SK-N-SH (cell line): ENCODE measurements at regions not wholly inside any gene's neighbourhood (a gene's known extent, or its start where the extent isn't known, plus 50 kb on each side); places are given as distances from the start of the nearest gene placed in this dataset.

Experiments
- CTCF ChIA-PET: fragments of 300-600, 350-600 bp; formaldehyde crosslinking; extraction: SDS; loops from one replicate; lab custom pipeline; 2021; lab: Yijun Ruan, JAX
- POLR2A ChIA-PET: fragments of 350-600 bp; sonication (Branson Sonifier 250); formaldehyde crosslinking; extraction: SDS; loops from one replicate; lab custom pipeline; 2020; ENCODE audit warnings: antibody characterized with exemption, inconsistent platforms; lab: Yijun Ruan, JAX
- DNase-seq: peaks from one replicate; pipeline ENCODE4 v3.0.0; 2012
- H2AFZ ChIP-seq: fragments of 200-600 bp; sonication (generic); 2 replicates; pipeline ENCODE4 v1.8.1; 2016; ENCODE audit warnings: antibody characterized with exemption, mild to moderate bottlenecking, low read depth
- H3F3A ChIP-seq: fragments of 200-600 bp; sonication (generic); replicated peaks from 2 replicates; pipeline ENCODE3; 2016; ENCODE audit warnings: antibody characterized with exemption, mild to moderate bottlenecking; ENCODE audit not compliant: insufficient read depth
- H3K27ac ChIP-seq, 2 experiments: fragments of 200-500 bp in 1 of 2; fragments of 200-600 bp in 1 of 2; sonication (Bioruptor generic) in 1 of 2; sonication (generic), shearing (Covaris generic) in 1 of 2; 2 replicates each; pipeline versions ENCODE4 v1.5.1 to v1.6.1; 2014 to 2016; ENCODE audit warnings: low read depth in 2 of 2, inconsistent platforms in 1 of 2, low read length in 1 of 2, mild to moderate bottlenecking in 1 of 2, mixed read lengths in 1 of 2
- H3K27me3 ChIP-seq: fragments of 200-600 bp; sonication (generic), shearing (Covaris generic); 2 replicates; pipeline ENCODE4 v1.6.1; 2016; ENCODE audit warnings: mixed run types; ENCODE audit not compliant: insufficient read depth
- H3K36me3 ChIP-seq, 2 experiments: fragments of 200-500 bp in 1 of 2; fragments of 200-600 bp in 1 of 2; sonication (Bioruptor generic) in 1 of 2; sonication (generic) in 1 of 2; replicated peaks in 1 of 2; 2 replicates each; pipeline versions ENCODE3 to v1.5.1; 2014 to 2016; ENCODE audit warnings: low read length in 1 of 2, mild to moderate bottlenecking in 1 of 2; ENCODE audit not compliant: insufficient read depth in 2 of 2, control insufficient read depth in 1 of 2
- H3K4me1 ChIP-seq, 2 experiments: fragments of 200-500 bp in 1 of 2; fragments of 200-600 bp in 1 of 2; sonication (Bioruptor generic) in 1 of 2; sonication (generic), shearing (Covaris generic) in 1 of 2; 2 replicates each; pipeline versions ENCODE4 v1.5.1 to v1.6.1; 2014 to 2016; ENCODE audit warnings: low read depth in 1 of 2, low read length in 1 of 2, mixed run types in 1 of 2; ENCODE audit not compliant: insufficient read depth in 2 of 2, control insufficient read depth in 1 of 2
- H3K4me2 ChIP-seq: fragments of 200-600 bp; sonication (generic), shearing (Covaris generic); 2 replicates; pipeline ENCODE4 v1.6.1; 2017; ENCODE audit warnings: mixed run types
- H3K4me3 ChIP-seq, 2 experiments: fragments of 200-500 bp in 1 of 2; fragments of 200-600 bp in 1 of 2; sonication (Bioruptor generic) in 1 of 2; sonication (generic), shearing (Covaris generic) in 1 of 2; 2 replicates each; pipeline versions ENCODE4 v1.5.1 to v1.8.1; 2014 to 2016; ENCODE audit warnings: low read depth in 2 of 2, inconsistent platforms in 1 of 2, low read length in 1 of 2, mild to moderate bottlenecking in 1 of 2, mixed read lengths in 1 of 2, moderate library complexity in 1 of 2
- H3K79me2 ChIP-seq: fragments of 200-600 bp; sonication (generic); 2 replicates; pipeline ENCODE4 v1.8.1; 2017; ENCODE audit warnings: mild to moderate bottlenecking; ENCODE audit not compliant: insufficient read depth
- H3K9ac ChIP-seq: fragments of 200-600 bp; sonication (generic); 2 replicates; pipeline ENCODE4 v1.6.1; 2017; ENCODE audit warnings: mixed run types
- H3K9me2 ChIP-seq: fragments of 200-600 bp; sonication (generic); 2 replicates; pipeline ENCODE4 v1.6.1; 2017; ENCODE audit warnings: mixed run types
- H3K9me3 ChIP-seq: fragments of 200-600 bp; sonication (generic); 2 replicates; pipeline ENCODE4 v1.6.1; 2017; ENCODE audit warnings: mixed run types, mild to moderate bottlenecking, moderate library complexity
- H4K20me1 ChIP-seq: fragments of 200-600 bp; sonication (generic); 2 replicates; pipeline ENCODE4 v1.6.1; 2017; ENCODE audit warnings: mild to moderate bottlenecking, mixed run types; ENCODE audit not compliant: insufficient read depth
- CHD2 ChIP-seq: fragments of 150-350 bp; IDR thresholded peaks from 2 replicates; pipeline ENCODE4 v1.6.1; 2018; ENCODE audit warnings: low read length; ENCODE audit not compliant: partially characterized antibody
- ELF1 ChIP-seq: IDR thresholded peaks from 2 replicates; pipeline ENCODE4 v1.4.0; 2012
- EP300 ChIP-seq, 2 experiments: IDR thresholded peaks; 2 replicates each; pipeline versions ENCODE4 v1.4.0 to v1.6.1; 2012; ENCODE audit warnings: borderline replicate concordance in 1 of 2, low read depth in 1 of 2, low read length in 1 of 2
- EZH2phosphoT487 ChIP-seq: fragments of 200-600 bp; sonication (generic); IDR thresholded peaks from 2 replicates; pipeline ENCODE4 v1.6.1; 2017; ENCODE audit warnings: low read depth, mixed run types, mild to moderate bottlenecking, antibody characterized with exemption, moderate library complexity, borderline replicate concordance
- FOXM1 ChIP-seq: IDR thresholded peaks from 2 replicates; pipeline ENCODE4 v1.4.0; 2012; ENCODE audit warnings: low read depth, mild to moderate bottlenecking
- MEF2A ChIP-seq: IDR thresholded peaks from 2 replicates; pipeline ENCODE4 v1.4.0; 2012; ENCODE audit warnings: low read depth, borderline replicate concordance
- MXI1 ChIP-seq: IDR thresholded peaks from 2 replicates; pipeline ENCODE4 v1.6.1; 2012; ENCODE audit warnings: mild to moderate bottlenecking, low read depth, low read length, improper control_type of control experiment
- NFIC ChIP-seq: IDR thresholded peaks from 2 replicates; pipeline ENCODE4 v1.4.0; 2012; ENCODE audit warnings: borderline replicate concordance
- POLR2AphosphoS5 ChIP-seq: IDR thresholded peaks from 2 replicates; pipeline ENCODE4 v1.6.1; 2012; ENCODE audit warnings: low read depth, low read length
- RXRA ChIP-seq: IDR thresholded peaks from 2 replicates; pipeline ENCODE4 v1.4.0; 2012; ENCODE audit warnings: low read depth, mild to moderate bottlenecking, borderline replicate concordance
- SIN3A ChIP-seq: IDR thresholded peaks from 2 replicates; pipeline ENCODE4 v1.6.1; 2012; ENCODE audit warnings: low read depth, mild to moderate bottlenecking, low read length, moderate library complexity, borderline replicate concordance
- TF ChIP-seq, protein P1 (sequence below): IDR thresholded peaks from 2 replicates; pipeline ENCODE4; 2012
- TF ChIP-seq, protein P2 (sequence below): fragments of 200-600 bp; sonication (generic); IDR thresholded peaks from 2 replicates; pipeline ENCODE4 v1.6.1; 2017; ENCODE audit warnings: antibody characterized with exemption, mild to moderate bottlenecking, moderate library complexity
- TF ChIP-seq, protein P3 (sequence below): IDR thresholded peaks from 2 replicates; pipeline ENCODE4 v1.6.1; 2012; ENCODE audit warnings: mild to moderate bottlenecking, low read depth, low read length, moderate library complexity
- TF ChIP-seq, protein P4 (sequence below): fragments of 150-350 bp; IDR thresholded peaks from 2 replicates; pipeline ENCODE4 v1.6.1; 2017; ENCODE audit warnings: antibody characterized with exemption, low read length, low read depth, borderline replicate concordance

DNA sequence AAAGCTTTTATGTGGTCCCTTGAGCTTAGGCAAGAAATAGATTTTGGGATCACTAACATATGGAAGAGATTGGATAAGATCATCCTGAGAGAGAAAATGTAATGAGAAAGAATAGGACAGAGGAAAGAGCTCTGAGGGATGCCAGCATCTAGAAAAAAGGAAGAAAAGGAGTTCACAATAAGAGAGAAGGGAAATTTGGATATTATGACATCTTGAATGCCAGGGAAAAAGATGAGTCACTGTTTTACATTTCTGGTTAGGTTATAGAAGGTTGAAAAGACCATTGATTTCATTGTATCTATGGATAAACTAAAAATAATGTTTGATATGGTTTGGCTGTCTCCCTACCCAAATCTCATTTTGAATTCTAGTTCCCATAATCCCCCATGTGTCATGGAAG lies 208.5 kb downstream of the MAD2L1 start:
- no peaks in the 10 kb centered on the region for H3K9me3 ChIP-seq
- H3K27ac ChIP-seq: no peak overlapping the region
- H2AFZ ChIP-seq: no peak overlapping the region
- H3F3A ChIP-seq: no peaks in the 10 kb centered on the region
- H3K4me1 ChIP-seq: no peaks in the 10 kb centered on the region
- H4K20me1 ChIP-seq: no peaks in the 10 kb centered on the region
- CTCF ChIA-PET: no interaction called here
- no peak overlapping the region for H3K4me2 ChIP-seq
- no peak for TF ChIP-seq SIN3A
- no peak for TF ChIP-seq ELF1
- TF ChIP-seq NFIC: no peak
- no peak for TF ChIP-seq CHD2
- TF ChIP-seq, protein P1, sequence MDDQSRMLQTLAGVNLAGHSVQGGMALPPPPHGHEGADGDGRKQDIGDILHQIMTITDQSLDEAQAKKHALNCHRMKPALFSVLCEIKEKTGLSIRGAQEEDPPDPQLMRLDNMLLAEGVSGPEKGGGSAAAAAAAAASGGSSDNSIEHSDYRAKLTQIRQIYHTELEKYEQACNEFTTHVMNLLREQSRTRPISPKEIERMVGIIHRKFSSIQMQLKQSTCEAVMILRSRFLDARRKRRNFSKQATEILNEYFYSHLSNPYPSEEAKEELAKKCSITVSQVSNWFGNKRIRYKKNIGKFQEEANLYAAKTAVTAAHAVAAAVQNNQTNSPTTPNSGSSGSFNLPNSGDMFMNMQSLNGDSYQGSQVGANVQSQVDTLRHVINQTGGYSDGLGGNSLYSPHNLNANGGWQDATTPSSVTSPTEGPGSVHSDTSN: no peak
- TF ChIP-seq, protein P2, sequence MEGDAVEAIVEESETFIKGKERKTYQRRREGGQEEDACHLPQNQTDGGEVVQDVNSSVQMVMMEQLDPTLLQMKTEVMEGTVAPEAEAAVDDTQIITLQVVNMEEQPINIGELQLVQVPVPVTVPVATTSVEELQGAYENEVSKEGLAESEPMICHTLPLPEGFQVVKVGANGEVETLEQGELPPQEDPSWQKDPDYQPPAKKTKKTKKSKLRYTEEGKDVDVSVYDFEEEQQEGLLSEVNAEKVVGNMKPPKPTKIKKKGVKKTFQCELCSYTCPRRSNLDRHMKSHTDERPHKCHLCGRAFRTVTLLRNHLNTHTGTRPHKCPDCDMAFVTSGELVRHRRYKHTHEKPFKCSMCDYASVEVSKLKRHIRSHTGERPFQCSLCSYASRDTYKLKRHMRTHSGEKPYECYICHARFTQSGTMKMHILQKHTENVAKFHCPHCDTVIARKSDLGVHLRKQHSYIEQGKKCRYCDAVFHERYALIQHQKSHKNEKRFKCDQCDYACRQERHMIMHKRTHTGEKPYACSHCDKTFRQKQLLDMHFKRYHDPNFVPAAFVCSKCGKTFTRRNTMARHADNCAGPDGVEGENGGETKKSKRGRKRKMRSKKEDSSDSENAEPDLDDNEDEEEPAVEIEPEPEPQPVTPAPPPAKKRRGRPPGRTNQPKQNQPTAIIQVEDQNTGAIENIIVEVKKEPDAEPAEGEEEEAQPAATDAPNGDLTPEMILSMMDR: no peak
- TF ChIP-seq, protein P3, sequence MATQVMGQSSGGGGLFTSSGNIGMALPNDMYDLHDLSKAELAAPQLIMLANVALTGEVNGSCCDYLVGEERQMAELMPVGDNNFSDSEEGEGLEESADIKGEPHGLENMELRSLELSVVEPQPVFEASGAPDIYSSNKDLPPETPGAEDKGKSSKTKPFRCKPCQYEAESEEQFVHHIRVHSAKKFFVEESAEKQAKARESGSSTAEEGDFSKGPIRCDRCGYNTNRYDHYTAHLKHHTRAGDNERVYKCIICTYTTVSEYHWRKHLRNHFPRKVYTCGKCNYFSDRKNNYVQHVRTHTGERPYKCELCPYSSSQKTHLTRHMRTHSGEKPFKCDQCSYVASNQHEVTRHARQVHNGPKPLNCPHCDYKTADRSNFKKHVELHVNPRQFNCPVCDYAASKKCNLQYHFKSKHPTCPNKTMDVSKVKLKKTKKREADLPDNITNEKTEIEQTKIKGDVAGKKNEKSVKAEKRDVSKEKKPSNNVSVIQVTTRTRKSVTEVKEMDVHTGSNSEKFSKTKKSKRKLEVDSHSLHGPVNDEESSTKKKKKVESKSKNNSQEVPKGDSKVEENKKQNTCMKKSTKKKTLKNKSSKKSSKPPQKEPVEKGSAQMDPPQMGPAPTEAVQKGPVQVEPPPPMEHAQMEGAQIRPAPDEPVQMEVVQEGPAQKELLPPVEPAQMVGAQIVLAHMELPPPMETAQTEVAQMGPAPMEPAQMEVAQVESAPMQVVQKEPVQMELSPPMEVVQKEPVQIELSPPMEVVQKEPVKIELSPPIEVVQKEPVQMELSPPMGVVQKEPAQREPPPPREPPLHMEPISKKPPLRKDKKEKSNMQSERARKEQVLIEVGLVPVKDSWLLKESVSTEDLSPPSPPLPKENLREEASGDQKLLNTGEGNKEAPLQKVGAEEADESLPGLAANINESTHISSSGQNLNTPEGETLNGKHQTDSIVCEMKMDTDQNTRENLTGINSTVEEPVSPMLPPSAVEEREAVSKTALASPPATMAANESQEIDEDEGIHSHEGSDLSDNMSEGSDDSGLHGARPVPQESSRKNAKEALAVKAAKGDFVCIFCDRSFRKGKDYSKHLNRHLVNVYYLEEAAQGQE: no peak
- TF ChIP-seq RXRA: no peak
- no peak for TF ChIP-seq MXI1
- no peak for TF ChIP-seq EP300 (IDR thresholded peaks at IDR 0.05; ENCODE audit: borderline replicate concordance in 1 of 2, low read depth in 1 of 2, low read length in 1 of 2)
- no peak for TF ChIP-seq MEF2A
- no peak for TF ChIP-seq POLR2AphosphoS5
- TF ChIP-seq EZH2phosphoT487: no peak
- no peak for TF ChIP-seq FOXM1
- TF ChIP-seq, protein P4, sequence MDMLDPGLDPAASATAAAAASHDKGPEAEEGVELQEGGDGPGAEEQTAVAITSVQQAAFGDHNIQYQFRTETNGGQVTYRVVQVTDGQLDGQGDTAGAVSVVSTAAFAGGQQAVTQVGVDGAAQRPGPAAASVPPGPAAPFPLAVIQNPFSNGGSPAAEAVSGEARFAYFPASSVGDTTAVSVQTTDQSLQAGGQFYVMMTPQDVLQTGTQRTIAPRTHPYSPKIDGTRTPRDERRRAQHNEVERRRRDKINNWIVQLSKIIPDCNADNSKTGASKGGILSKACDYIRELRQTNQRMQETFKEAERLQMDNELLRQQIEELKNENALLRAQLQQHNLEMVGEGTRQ: no peak
- no peaks in the 10 kb centered on the region for H3K79me2 ChIP-seq
- no peak overlapping the region for H3K4me3 ChIP-seq
- H3K36me3 ChIP-seq: no peaks in the 10 kb centered on the region
- no peaks in the 10 kb centered on the region for H3K27me3 ChIP-seq
- no peaks in the 10 kb centered on the region for H3K9me2 ChIP-seq
- no peak for DNase-seq
- POLR2A ChIA-PET: no interaction called here
- no peak overlapping the region for H3K9ac ChIP-seq
